ENCODE measurements at regions not wholly inside any gene's neighbourhood (a gene's known extent, or its start where the extent isn't known, plus 50 kb on each side); places are given as distances from the start of the nearest gene placed in this dataset.
"Not testable (repeated sequence)": the region's sequence is repeated elsewhere in the genome, so short reads cannot be mapped to it uniquely, and the experiment has no call there.

DNA sequence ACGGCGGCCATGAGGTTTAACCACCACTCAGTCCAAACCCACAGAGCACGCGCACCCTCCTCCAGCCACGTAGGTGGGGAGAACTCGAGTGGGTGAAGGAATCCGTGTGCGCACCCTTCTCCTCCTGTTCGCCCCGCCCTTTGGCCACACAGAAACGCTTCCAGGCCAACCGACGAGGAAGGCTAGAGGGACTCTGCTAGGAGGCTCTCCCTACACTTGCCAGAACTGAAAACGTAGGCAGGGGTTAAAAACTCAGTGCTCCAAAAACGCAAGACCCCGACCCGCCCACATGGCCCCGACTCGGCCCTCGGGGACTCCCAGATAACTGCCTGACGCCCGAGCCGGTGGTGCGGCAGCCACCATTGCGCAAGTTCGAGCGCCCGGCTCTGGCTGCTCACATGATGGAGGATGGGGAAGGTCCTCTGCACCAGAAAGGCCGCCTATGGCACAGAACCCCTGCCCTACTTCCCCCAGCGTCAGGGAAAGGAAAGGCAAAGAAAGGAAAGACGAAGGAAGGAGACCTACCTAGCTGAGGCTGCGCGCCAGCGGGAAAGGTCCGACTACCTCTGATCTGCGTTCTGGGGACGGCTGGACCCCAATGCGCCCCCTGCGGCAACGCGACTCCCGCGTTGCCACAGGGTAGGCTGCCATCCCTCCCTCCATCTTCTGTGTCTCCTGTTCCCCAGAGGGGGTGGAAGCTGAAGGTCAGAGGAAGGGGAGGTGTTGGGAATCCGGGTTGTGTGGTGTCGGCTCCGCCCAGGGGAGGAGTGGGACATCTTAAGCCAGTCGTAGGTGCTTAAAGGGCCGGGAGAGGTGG lies 201.9 kb upstream of the AGTR2 start:
- DNase-seq (ENCODE audit: low spot score): peak; percentile 16

GRCh38 chrX:115970718-115971117 lies 199.8 kb upstream of the AGTR2 start:
- no peak for DNase-seq (ENCODE audit: low spot score)

GRCh38 chrX:115972717-115973116 lies 197.8 kb upstream of the AGTR2 start:
- DNase-seq (ENCODE audit: low spot score): peak; percentile 31

DNA sequence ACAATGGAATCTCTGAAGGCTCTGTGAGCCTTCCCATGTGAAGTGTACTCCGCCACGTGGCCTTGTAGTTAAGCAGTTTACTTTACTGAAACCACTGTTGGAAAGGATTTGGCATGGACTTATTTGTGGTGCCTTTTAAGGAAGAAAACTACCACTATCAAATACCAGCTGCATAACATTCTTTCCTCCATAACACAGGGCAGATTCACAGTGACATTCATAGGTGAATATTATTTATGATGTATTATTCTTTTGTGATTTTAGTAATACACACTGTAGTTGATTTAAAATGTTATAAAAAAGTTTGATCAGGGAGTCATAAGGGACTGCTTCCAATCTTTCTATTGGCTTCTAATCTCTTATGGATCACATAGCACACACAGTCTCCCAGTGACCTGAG lies 192.5 kb upstream of the AGTR2 start:
- DNase-seq (ENCODE audit: low spot score): no peak

- DNase-seq (ENCODE audit: low spot score): not testable (repeated sequence)
Measured at GRCh38 chrX:115983148-115983547, 187.4 kb upstream of the AGTR2 start.

DNA sequence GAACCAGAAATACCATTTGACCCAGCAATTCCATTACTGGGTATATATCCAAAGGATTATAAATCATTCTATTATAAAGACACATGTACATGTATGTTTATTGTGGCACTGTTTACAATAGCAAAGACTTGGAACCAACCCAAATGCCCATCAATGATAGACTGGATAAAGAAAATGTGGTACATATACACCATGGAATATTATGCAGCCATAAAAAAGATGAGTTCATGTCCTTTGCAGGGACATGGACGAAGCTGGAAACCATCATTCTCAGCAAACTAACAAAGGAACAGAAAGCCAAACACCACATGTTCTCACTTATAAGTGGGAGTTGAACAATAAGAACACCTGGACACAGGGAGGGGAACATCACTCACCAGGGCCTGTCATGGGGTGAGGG lies 183.1 kb upstream of the AGTR2 start:
- DNase-seq (ENCODE audit: low spot score): not testable (repeated sequence)

DNA sequence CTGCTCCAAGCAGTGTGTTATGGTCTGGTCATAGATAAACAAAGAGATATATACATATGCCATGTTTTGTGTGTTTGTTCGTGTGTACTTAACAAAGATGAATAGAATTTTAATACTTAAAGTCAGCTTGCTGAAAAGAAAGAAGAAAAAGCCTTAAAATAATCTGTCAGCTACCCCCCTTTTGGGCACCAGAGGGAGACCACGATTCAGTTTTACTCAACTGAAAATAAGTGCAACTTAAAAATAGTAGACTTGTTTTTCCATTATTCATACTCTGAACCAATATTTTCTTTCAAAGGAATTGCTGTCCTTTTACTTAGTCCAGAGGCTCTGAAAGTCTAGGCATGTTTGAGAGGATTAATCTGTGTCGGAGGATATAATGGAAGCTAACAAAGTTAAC lies 181.7 kb upstream of the AGTR2 start:
- DNase-seq (ENCODE audit: low spot score): no peak

DNA sequence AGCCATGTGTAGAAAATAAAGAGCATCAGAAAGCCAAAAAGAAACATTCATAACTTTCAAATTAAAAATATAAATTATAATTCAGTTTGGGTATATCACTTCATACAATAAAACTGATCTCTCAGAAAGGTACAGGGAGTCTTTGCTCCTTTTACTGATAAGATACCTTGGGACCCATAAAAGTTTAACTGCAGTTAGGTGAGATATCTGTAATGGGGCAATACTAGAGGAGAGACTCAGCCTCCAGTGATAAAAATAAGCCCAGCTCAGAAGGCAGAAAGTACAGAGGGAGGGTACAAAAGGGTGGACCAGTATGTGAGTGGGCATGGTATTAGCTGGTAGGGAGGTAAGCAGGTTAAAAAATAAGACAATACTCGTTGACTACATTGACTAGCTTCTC lies 180.9 kb upstream of the AGTR2 start:
- no peak for DNase-seq (ENCODE audit: low spot score)

GRCh38 chrX:116009346-116009745 lies 161.2 kb upstream of the AGTR2 start:
- no peak for DNase-seq (ENCODE audit: low spot score)

DNA sequence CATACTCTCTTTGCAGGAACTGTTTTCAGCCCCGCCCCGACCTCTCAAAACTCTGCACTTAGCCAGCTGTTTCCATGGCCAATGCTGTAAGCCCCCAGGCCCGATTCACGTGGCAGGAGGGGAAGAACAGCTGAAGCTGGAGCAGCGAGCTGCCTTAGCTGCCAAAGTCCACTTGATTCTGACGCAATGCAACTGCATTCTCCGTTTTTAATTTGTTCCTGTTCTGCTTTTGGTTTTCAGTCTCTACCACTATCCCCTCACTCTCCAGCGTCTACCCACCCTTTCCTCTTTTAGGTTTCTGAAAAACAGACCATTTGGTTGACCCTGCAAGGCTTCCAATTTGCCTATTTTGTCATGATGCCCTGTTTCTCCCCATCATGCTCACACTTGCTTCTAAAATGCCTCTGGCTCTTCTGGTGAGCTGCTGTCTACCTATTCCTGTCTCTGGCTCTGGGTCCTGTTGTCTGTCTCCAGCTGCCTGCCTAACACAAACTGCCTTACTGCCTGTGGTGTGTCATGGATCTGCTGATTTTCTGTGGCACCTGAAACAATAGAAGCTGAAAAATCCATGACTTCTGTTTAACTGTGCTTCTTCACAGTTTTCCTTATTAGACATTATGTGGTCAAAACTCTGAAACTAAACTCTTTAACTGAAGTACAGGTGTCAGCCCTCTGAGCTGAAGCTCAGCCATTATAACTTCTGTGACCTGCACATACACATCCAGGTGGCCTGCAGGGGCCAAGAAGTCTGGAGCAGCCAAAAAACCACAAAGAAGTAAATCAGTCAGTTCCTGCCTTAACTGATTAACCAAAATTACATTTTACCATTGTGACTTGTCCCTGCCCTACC lies 160.5 kb upstream of the AGTR2 start:
- DNase-seq (ENCODE audit: low spot score): peak; percentile 13

DNA sequence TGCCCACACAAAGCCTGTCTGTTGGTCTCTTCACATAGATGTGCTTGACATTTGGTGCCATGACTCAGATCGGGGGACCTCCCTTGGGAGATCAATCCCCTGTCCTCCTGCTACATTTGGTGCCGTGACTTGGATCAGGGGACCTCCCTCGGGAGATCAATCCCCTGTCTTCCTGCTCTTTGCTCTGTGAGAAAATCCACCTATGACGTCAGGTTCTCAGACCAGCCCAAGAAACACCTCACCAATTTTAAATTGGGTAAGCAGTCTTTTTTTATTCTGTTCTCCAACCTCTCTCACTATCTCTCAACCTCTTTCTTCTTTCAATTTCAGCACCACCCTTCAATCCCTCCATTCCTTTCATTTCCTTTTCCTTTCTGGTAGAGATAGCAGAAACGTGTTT lies 159.6 kb upstream of the AGTR2 start:
- DNase-seq (ENCODE audit: low spot score): no peak

GRCh38 chrX:116031331-116031730 lies 139.2 kb upstream of the AGTR2 start:
- DNase-seq (ENCODE audit: low spot score): no peak
